Stimulated activated CD8-positive, alpha-beta memory T cell treated with anti-CD3 and anti-CD28 coated beads, Interleukin-12 subunit alpha, Interleukin-12 subunit beta, amount 100 ng/mL, for 4 hours (primary cell): ENCODE measurements at regions not wholly inside any gene's neighbourhood (a gene's known extent, or its start where the extent isn't known, plus 50 kb on each side); places are given as distances from the start of the nearest gene placed in this dataset.
"Not testable (repeated sequence)": the region's sequence is repeated elsewhere in the genome, so short reads cannot be mapped to it uniquely, and the experiment has no call there.

Source experiments
- DNase-seq: peaks from one replicate; pipeline ENCODE4 v3.0.0-alpha.2; 2020; ENCODE audit warnings: low read depth

GRCh38 chr9:41839786-41840185, 289.4 kb downstream of the CNTNAP3B start:
- not testable (repeated sequence) for DNase-seq

- DNase-seq = not testable (repeated sequence)
Observed at GRCh38 chr9:41838953-41839352, 290.3 kb downstream of the CNTNAP3B start.

- DNase-seq = not testable (repeated sequence)
Observed at GRCh38 chr9:41838562-41838851, 290.7 kb downstream of the CNTNAP3B start.

- DNase-seq = not testable (repeated sequence)
Observed at GRCh38 chr9:41837684-41838561, 291.3 kb downstream of the CNTNAP3B start.

GRCh38 chr9:41833108-41833507, 296.1 kb downstream of the CNTNAP3B start:
- not testable (repeated sequence) for DNase-seq

GRCh38 chr9:41824723-41825122, 304.5 kb downstream of the CNTNAP3B start:
- DNase-seq = not testable (repeated sequence)

- DNase-seq = not testable (repeated sequence)
Observed at GRCh38 chr9:41802706-41803105, 326.5 kb downstream of the CNTNAP3B start.

GRCh38 chr9:41798684-41799083, 330.5 kb downstream of the CNTNAP3B start:
- not testable (repeated sequence) for DNase-seq

- DNase-seq = not testable (repeated sequence)
Observed at GRCh38 chr9:41790719-41791363, 338.4 kb downstream of the CNTNAP3B start.

- DNase-seq = not testable (repeated sequence)
Observed at GRCh38 chr9:41790007-41790406, 339.2 kb downstream of the CNTNAP3B start.

- not testable (repeated sequence) for DNase-seq
Observed at GRCh38 chr9:41789387-41789786, 339.8 kb downstream of the CNTNAP3B start.

GRCh38 chr9:41787951-41788350, 341.3 kb downstream of the CNTNAP3B start:
- DNase-seq = not testable (repeated sequence)

GRCh38 chr9:41787270-41787669, 342.0 kb downstream of the CNTNAP3B start:
- DNase-seq = not testable (repeated sequence)

- DNase-seq = not testable (repeated sequence)
Observed at GRCh38 chr9:41784006-41784405, 345.2 kb downstream of the CNTNAP3B start.

- DNase-seq = not testable (repeated sequence)
Observed at GRCh38 chr9:41783070-41783810, 346.0 kb downstream of the CNTNAP3B start.

- DNase-seq = not testable (repeated sequence)
Observed at GRCh38 chr9:41781899-41782298, 347.3 kb downstream of the CNTNAP3B start.

- DNase-seq = not testable (repeated sequence)
Observed at GRCh38 chr9:41779897-41780406, 349.3 kb downstream of the CNTNAP3B start.

- DNase-seq = not testable (repeated sequence)
Observed at GRCh38 chr9:41779192-41779591, 350.0 kb downstream of the CNTNAP3B start.

- not testable (repeated sequence) for DNase-seq
Observed at GRCh38 chr9:41778535-41779071, 350.6 kb downstream of the CNTNAP3B start.

- not testable (repeated sequence) for DNase-seq
Observed at GRCh38 chr9:41777536-41777935, 351.7 kb downstream of the CNTNAP3B start.

- DNase-seq = not testable (repeated sequence)
Observed at GRCh38 chr9:41772541-41772940, 356.7 kb downstream of the CNTNAP3B start.

- not testable (repeated sequence) for DNase-seq
Observed at GRCh38 chr9:41771693-41772092, 357.5 kb downstream of the CNTNAP3B start.
